Adipocyte (in vitro differentiated cells): ENCODE measurements at regions not wholly inside any gene's neighbourhood (a gene's known extent, or its start where the extent isn't known, plus 50 kb on each side); places are given as distances from the start of the nearest gene placed in this dataset.

Experiments
- DNase-seq: peaks from one replicate; pipeline ENCODE4 v3.0.0-alpha.2; 2015; ENCODE audit warnings: low read depth
- H3K27me3 ChIP-seq: replicated peaks from 2 replicates; pipeline ENCODE4 v1.7.0; 2013; ENCODE audit warnings: mild to moderate bottlenecking, low read length, moderate library complexity; ENCODE audit not compliant: control insufficient read depth, insufficient read depth
- H3K36me3 ChIP-seq: 2 replicates; pipeline ENCODE4 v1.7.0; 2013; ENCODE audit warnings: low read length, mild to moderate bottlenecking, moderate library complexity; ENCODE audit not compliant: control insufficient read depth, insufficient read depth, severe bottlenecking
- H3K4me1 ChIP-seq: 2 replicates; pipeline ENCODE4 v1.7.0; 2013; ENCODE audit warnings: mild to moderate bottlenecking, low read length, moderate library complexity; ENCODE audit not compliant: control insufficient read depth, insufficient read depth
- H3K4me3 ChIP-seq: 2 replicates; pipeline ENCODE4 v1.7.0; 2013; ENCODE audit warnings: mild to moderate bottlenecking, low read length, moderate library complexity
- H3K9ac ChIP-seq: 2 replicates; pipeline ENCODE4 v1.7.0; 2013; ENCODE audit warnings: mild to moderate bottlenecking, low read length, moderate library complexity
- H3K9me3 ChIP-seq: 2 replicates; pipeline ENCODE4 v1.7.0; 2013; ENCODE audit warnings: mild to moderate bottlenecking, low read length, moderate library complexity; ENCODE audit not compliant: control insufficient read depth

- Histone ChIP-seq H3K9ac (no peak overlapping the region), H3K27me3 (no peaks in the 10 kb centered on the region), H3K4me1 (peaks cover 14% of the 10 kb centered on the region), H3K36me3 (no peaks in the 10 kb centered on the region), H3K9me3 (no peaks in the 10 kb centered on the region), H3K4me3 (peak overlapping the region; percentile 23)
- DNase-seq = no peak
Measured at GRCh38 chr15:39473298-39473947, 107.5 kb upstream of the THBS1 start.

GRCh38 chr15:39474657-39475056 is 106.2 kb upstream of the THBS1 start:
- Histone ChIP-seq H3K9me3 (no peaks in the 10 kb centered on the region), H3K27me3 (no peaks in the 10 kb centered on the region), H3K4me3 (no peak overlapping the region), H3K4me1 (peaks cover 14% of the 10 kb centered on the region), H3K9ac (no peak overlapping the region), H3K36me3 (no peaks in the 10 kb centered on the region)
- DNase-seq = no peak

DNA sequence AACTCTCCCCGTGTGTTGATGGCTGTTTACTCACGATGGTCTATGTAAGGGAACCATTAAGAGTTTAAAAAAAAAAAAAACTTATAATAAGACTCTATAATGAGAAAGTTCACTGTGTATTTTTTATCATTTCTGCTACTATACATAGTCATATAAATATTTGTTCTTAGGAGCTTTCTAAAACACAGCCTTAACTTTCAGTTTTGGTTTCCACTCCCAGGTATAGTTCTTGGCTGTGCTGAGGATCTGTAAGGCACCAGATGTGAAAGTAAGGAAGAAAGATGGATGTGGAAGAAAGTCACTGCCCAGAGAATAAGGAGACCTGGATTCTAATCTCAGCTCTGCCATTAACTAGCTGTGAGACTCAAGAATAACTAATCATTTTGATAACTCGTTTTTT is 101.9 kb upstream of the THBS1 start:
- no peaks in the 10 kb centered on the region for H3K4me1 ChIP-seq
- H3K36me3 ChIP-seq = no peaks in the 10 kb centered on the region
- H3K4me3 ChIP-seq = no peak overlapping the region
- H3K9me3 ChIP-seq = no peaks in the 10 kb centered on the region
- H3K9ac ChIP-seq = no peak overlapping the region
- no peaks in the 10 kb centered on the region for H3K27me3 ChIP-seq
- no peak for DNase-seq

- H3K36me3 ChIP-seq = no peaks in the 10 kb centered on the region
- no peaks in the 10 kb centered on the region for H3K27me3 ChIP-seq
- DNase-seq = no peak
- H3K9ac ChIP-seq = no peak overlapping the region
- no peaks in the 10 kb centered on the region for H3K4me1 ChIP-seq
- no peak overlapping the region for H3K4me3 ChIP-seq
- H3K9me3 ChIP-seq = no peaks in the 10 kb centered on the region
Measured at GRCh38 chr15:39479911-39480310, 101.0 kb upstream of the THBS1 start.

- Histone ChIP-seq H3K9me3 (no peaks in the 10 kb centered on the region), H3K4me1 (no peaks in the 10 kb centered on the region), H3K27me3 (no peaks in the 10 kb centered on the region), H3K36me3 (no peaks in the 10 kb centered on the region), H3K4me3 (no peak overlapping the region), H3K9ac (no peak overlapping the region)
- DNase-seq = no peak
Measured at GRCh38 chr15:39482459-39482858, 98.4 kb upstream of the THBS1 start.

DNA sequence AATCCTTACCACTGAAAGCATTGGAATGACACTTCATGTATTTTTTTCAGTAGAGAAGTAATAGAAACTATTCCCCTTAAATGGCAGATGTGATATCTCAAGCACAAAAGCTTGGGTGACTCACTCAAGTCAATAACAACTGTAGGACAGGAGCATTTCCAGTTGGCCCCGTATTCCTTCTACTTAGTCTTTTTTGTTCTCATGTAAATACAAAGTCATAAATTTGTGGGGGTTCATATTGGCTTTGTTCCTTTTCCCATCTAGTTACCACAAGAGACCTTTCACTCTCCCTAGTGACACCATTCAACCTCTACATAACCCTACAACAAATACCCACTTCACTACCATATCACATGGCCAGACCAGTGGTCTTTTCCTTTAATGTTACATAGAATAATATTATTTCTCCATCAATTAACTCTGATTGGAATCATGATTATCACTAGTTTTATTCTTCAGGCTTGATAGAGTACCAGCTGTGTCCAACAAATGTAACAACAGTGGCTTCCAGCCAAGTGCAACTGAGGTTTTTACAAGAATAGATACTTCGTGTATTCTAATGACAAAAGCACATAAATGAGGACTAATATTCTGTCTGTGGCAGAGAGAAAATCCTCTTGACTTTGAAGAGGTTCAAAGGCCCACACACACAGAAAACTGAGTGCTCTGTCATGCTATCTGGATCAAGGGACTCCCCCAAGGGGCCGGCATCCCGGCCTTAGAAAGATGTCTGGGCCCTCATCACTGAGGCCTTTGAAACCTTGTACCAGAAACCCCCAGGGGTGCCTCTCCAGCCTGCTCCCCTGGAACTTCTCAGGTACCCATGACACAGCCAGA is 94.0 kb upstream of the THBS1 start:
- H3K9ac ChIP-seq = no peak overlapping the region
- H3K4me1 ChIP-seq = no peaks in the 10 kb centered on the region
- no peaks in the 10 kb centered on the region for H3K27me3 ChIP-seq
- no peaks in the 10 kb centered on the region for H3K9me3 ChIP-seq
- no peaks in the 10 kb centered on the region for H3K36me3 ChIP-seq
- no peak for DNase-seq
- H3K4me3 ChIP-seq = no peak overlapping the region

- Histone ChIP-seq H3K4me3 (no peak overlapping the region), H3K9me3 (no peaks in the 10 kb centered on the region), H3K27me3 (no peaks in the 10 kb centered on the region), H3K36me3 (no peaks in the 10 kb centered on the region), H3K4me1 (no peaks in the 10 kb centered on the region), H3K9ac (no peak overlapping the region)
- DNase-seq = no peak
Measured at GRCh38 chr15:39487458-39487735, 93.5 kb upstream of the THBS1 start.

DNA sequence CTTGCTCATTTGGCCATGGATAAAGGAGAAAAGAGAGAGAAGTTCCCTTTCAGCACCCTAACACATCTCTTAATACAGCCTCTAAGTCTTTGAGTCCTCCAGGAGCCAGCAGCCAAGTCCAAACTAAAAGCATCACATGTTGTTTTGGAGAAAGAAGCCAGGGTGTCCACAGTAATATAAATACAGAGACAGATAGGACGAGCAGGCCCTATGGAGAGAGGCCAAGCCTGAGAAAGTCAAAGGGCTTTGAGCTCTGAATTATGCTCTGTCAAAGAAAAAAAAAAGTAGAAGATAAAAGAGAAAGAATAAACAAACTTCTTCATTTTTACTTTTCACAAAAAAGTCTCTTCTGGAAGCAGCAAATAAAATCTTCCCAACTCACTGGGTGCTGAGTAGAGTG is 92.4 kb upstream of the THBS1 start:
- Histone ChIP-seq H3K36me3 (no peaks in the 10 kb centered on the region), H3K9ac (no peak overlapping the region), H3K4me3 (no peak overlapping the region), H3K4me1 (no peaks in the 10 kb centered on the region), H3K9me3 (no peaks in the 10 kb centered on the region), H3K27me3 (no peaks in the 10 kb centered on the region)
- no peak for DNase-seq

GRCh38 chr15:39488961-39489360 is 91.9 kb upstream of the THBS1 start:
- H3K4me1 ChIP-seq = no peaks in the 10 kb centered on the region
- H3K9me3 ChIP-seq = no peaks in the 10 kb centered on the region
- H3K4me3 ChIP-seq = no peak overlapping the region
- no peaks in the 10 kb centered on the region for H3K27me3 ChIP-seq
- H3K9ac ChIP-seq = no peak overlapping the region
- H3K36me3 ChIP-seq = no peaks in the 10 kb centered on the region
- DNase-seq = no peak

- Histone ChIP-seq H3K4me3 (no peak overlapping the region), H3K9ac (no peak overlapping the region), H3K4me1 (peaks cover 8% of the 10 kb centered on the region), H3K27me3 (no peaks in the 10 kb centered on the region), H3K36me3 (no peaks in the 10 kb centered on the region), H3K9me3 (no peaks in the 10 kb centered on the region)
- no peak for DNase-seq
Measured at GRCh38 chr15:39491115-39491885, 89.6 kb upstream of the THBS1 start.

GRCh38 chr15:39491886-39492490 is 88.9 kb upstream of the THBS1 start:
- H3K36me3 ChIP-seq = no peaks in the 10 kb centered on the region
- H3K4me1 ChIP-seq = peaks cover 15% of the 10 kb centered on the region
- DNase-seq = no peak
- no peak overlapping the region for H3K4me3 ChIP-seq
- no peaks in the 10 kb centered on the region for H3K27me3 ChIP-seq
- no peak overlapping the region for H3K9ac ChIP-seq
- H3K9me3 ChIP-seq = no peaks in the 10 kb centered on the region
